ENCODE measurements at regions not wholly inside any gene's neighbourhood (a gene's known extent, or its start where the extent isn't known, plus 50 kb on each side); places are given as distances from the start of the nearest gene placed in this dataset.

- no peak overlapping the region for H3K27ac ChIP-seq
- no peak for TF ChIP-seq CTCF (conservative IDR thresholded peaks at IDR 0.05)
- TF ChIP-seq ZFX (IDR thresholded peaks at IDR 0.05): no peak
These were observed 1018.5 kb downstream of the LRFN5 start for GRCh38 chr14:42624980-42625761.

GRCh38 chr14:42617005-42617404 is 1010.3 kb downstream of the LRFN5 start:
- no peak for TF ChIP-seq ZFX (IDR thresholded peaks at IDR 0.05)
- TF ChIP-seq CTCF (conservative IDR thresholded peaks at IDR 0.05): no peak
- no peak overlapping the region for H3K27ac ChIP-seq

GRCh38 chr14:42606839-42607238 is 1000.2 kb downstream of the LRFN5 start:
- no peak overlapping the region for H3K27ac ChIP-seq
- TF ChIP-seq ZFX (IDR thresholded peaks at IDR 0.05): no peak
- TF ChIP-seq CTCF (conservative IDR thresholded peaks at IDR 0.05): no peak

GRCh38 chr14:42602336-42602845 is 995.7 kb downstream of the LRFN5 start:
- H3K27ac ChIP-seq: no peak overlapping the region
- TF ChIP-seq ZFX (IDR thresholded peaks at IDR 0.05) (no peak), CTCF (conservative IDR thresholded peaks at IDR 0.05) (no peak)

- TF ChIP-seq ZFX (IDR thresholded peaks at IDR 0.05) (no peak), CTCF (conservative IDR thresholded peaks at IDR 0.05) (no peak)
- H3K27ac ChIP-seq: no peak overlapping the region
These were observed 965.4 kb downstream of the LRFN5 start for GRCh38 chr14:42572032-42572431.

GRCh38 chr14:42569227-42569626 is 962.6 kb downstream of the LRFN5 start:
- no peak overlapping the region for H3K27ac ChIP-seq
- no peak for TF ChIP-seq CTCF (conservative IDR thresholded peaks at IDR 0.05)
- no peak for TF ChIP-seq ZFX (IDR thresholded peaks at IDR 0.05)

- TF ChIP-seq CTCF (conservative IDR thresholded peaks at IDR 0.05): no peak
- no peak for TF ChIP-seq ZFX (IDR thresholded peaks at IDR 0.05)
- no peak overlapping the region for H3K27ac ChIP-seq
These were observed 958.9 kb downstream of the LRFN5 start for GRCh38 chr14:42565556-42565955.
